Raji (cell line): ENCODE measurements at regions not wholly inside any gene's neighbourhood (a gene's known extent, or its start where the extent isn't known, plus 50 kb on each side); places are given as distances from the start of the nearest gene placed in this dataset.

Experiments used
- POLR2A ChIP-seq: IDR thresholded peaks from 2 replicates; pipeline ENCODE4 v1.6.1; 2011; ENCODE audit warnings: low read depth, low read length, control low read depth; ENCODE audit not compliant: insufficient read depth

DNA sequence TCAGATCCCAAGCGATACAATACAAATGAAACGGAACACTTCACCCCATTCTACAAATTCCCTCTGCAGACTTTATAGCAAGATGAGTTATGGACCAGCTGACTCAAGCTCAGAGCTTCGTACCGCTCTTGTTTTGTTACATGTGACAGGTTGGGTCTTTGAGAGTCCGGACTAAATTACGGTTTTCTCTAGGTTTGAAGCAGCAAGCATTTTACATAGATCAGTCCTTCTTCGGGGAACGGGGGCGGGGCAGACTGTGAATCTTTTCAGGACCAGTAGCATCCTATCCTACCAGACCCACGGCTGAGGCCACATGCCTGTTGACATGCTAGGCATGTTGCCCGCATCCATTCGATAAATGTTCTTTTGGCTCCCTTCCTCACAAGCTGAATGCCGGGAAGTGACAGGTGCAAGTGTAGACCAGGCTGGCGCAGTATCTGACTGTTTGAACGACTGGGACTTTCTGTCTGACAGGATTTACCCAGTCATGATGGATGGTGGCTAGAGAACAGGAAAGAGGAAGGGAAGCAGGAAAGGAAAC lies 811.0 kb upstream of the GRAMD2B start:
- TF ChIP-seq POLR2A, result no peak

DNA sequence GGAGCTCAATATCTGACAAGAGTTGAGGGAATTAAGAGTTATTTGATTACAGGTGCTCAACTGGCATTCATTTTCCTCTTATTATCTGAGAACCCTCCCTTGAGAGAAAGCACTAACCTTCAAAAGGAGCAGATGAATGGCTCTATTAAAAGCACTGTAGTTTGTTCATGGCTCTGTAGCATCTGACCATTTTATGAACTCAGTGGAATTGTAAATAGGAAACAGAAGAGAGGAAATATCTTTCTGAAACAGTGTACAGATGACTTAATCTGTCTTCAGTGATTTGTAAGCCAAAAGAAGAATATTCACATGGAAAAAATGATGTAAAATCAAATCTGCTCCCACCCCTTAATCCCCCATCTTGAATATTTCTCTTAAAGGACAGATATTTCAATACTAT lies 810.4 kb upstream of the GRAMD2B start:
- no peak for TF ChIP-seq POLR2A

- no peak for TF ChIP-seq POLR2A
Observed at GRCh38 chr5:125630237-125630636, 793.0 kb upstream of the GRAMD2B start.

- no peak for TF ChIP-seq POLR2A
Observed at GRCh38 chr5:125633523-125633922, 789.7 kb upstream of the GRAMD2B start.

- no peak for TF ChIP-seq POLR2A
Observed at GRCh38 chr5:125634216-125634835, 788.9 kb upstream of the GRAMD2B start.

DNA sequence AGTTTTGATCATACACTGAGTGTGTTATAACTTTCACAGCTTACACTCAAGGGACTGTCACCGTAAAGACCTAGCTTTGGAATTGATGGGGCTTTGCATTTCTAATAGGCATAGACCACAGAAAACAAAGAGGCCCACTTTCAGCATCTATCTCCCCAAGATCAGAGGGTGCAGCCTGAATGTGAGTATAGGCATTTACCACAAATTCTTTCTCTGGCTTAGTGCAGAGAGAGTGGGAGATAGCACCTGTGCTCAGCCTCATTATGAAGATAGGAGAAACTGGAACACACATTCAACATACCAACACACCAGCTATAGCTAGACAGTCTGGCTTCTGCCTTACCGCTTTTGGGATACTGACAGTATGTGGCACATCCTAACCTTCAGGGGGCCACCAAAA lies 783.4 kb upstream of the GRAMD2B start:
- no peak for TF ChIP-seq POLR2A

- TF ChIP-seq POLR2A, result no peak
Observed at GRCh38 chr5:125652761-125653160, 770.4 kb upstream of the GRAMD2B start.

- TF ChIP-seq POLR2A, result no peak
Observed at GRCh38 chr5:125654392-125654791, 768.8 kb upstream of the GRAMD2B start.

- TF ChIP-seq POLR2A, result no peak
Observed at GRCh38 chr5:125655156-125655555, 768.1 kb upstream of the GRAMD2B start.

DNA sequence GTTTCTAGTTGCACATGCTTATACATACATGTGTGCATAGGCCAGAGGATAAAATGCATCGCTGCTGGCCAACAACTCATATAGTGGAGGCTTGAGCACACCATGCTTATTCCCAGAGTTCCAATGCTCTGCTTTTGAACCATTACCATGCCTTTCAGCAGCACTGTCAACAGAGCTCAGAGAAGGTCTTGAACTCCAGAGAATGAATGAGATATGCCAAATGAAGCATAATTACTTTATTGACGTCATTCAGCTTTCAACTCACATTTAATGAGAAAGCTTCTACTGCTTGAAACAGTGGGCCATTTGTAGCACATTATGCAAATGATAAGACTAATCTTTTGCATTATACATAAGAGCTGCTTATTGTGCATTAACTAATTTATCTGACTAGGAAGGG lies 765.3 kb upstream of the GRAMD2B start:
- no peak for TF ChIP-seq POLR2A

GRCh38 chr5:125659316-125660023 lies 763.7 kb upstream of the GRAMD2B start:
- no peak for TF ChIP-seq POLR2A

DNA sequence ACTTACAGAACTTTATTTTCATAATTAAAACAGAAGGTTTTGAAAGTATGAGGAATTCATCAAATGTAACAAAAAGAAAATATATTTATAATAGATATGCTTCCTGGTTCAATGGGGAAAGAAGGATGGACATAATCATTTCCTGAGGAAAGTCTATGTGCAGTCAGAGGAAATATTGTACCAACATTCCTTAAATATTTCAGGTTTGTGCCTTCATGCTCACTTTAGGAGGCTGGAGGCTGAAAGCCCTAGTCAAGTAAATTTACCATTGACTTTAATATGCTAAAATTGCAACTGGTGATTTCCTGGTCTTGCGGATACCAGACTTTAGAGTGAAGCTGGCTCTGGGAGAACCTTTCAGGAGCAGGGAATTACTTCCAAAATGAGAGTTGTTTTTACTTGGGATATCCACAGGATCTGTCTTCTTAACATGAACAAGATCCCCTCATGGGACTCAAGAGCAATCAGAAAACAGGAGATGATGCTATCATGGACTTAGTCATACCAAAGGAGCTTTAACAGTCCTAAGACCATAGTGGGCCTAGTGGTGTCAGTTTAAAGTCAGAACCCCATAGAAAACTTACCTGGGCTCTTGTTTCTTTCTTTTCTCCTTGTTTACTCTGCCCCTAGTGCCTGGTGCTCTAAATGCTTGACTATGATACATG lies 762.8 kb upstream of the GRAMD2B start:
- TF ChIP-seq POLR2A, result no peak

DNA sequence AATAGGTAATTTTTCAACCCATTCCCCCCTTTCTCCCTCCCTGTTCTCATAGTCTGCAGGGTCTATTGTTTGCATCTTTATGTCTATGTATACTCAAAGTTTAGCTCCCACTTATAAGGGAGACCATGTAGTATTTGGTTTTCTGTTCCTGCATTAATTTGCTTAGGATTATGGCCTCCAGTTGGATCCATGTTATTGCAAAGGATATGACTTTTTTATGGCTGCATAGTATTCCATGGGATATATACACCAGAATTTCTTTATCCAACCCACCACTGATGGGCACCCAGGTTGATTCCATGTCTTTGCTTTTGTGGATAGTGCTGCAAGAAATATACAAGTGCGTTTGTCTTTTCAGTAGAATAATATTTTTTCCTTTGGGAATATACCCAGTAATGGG lies 761.6 kb upstream of the GRAMD2B start:
- TF ChIP-seq POLR2A, result no peak

GRCh38 chr5:125668884-125669283 lies 754.3 kb upstream of the GRAMD2B start:
- TF ChIP-seq POLR2A, result no peak

DNA sequence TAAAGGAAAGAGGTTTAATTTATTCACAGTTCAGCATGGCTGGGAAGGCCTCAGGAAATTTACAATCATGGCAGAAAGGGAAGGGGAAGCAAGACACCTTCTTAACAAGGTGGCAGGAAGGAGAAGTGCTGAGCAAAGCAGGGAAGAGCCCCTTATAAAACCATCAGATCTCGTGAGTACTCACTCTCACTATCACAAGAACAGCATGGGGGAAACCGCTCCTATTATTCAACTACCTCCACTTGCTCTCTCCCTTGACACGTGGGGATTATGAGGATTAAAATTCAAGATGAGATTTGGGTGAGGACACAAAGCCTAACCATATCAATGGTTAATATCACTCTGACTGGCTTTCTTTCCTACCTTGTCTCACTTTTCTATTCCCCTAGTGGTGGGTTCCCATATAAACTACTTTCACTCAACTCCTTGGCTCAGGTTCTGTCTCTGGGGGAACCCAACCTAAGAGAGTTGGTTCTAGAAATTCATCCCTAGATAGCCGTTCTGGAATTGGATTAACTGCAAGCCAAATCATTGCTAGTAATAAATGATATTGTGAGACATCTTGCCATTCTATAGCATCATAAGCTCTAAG lies 749.8 kb upstream of the GRAMD2B start:
- TF ChIP-seq POLR2A, result no peak

DNA sequence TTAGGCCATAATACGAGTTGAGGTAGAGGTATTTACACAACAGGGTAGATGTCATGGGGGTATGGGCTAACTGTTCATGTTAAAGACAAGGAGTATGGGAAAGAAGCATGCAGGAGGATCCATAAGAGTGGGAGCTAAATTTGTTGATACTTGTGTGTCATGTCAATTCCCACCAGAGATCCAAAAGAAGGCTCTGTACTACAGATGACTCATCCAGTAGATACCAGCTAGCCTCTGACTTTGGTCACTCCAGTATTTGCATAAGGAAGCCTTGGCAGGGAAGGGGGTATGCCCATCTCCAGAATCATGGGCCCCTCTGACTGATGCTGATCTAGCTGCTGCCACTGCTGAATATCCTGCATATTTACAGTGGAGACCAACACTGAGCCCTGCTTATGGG lies 743.7 kb upstream of the GRAMD2B start:
- TF ChIP-seq POLR2A, result no peak
